Keratinocyte (primary cell): ENCODE measurements at regions not wholly inside any gene's neighbourhood (a gene's known extent, or its start where the extent isn't known, plus 50 kb on each side); places are given as distances from the start of the nearest gene placed in this dataset.

Source experiments
- DNase-seq: peaks from one replicate; pipeline ENCODE4 v3.0.0-alpha.2; 2011; ENCODE audit warnings: low read depth, missing footprints, low spot score
- FAIRE-seq: peaks from 2 replicates; lab custom pipeline; 2011; peaks lifted over from hg19 to GRCh38; lab: Jason Lieb, UNC
- H2AFZ ChIP-seq: 2 replicates; pipeline ENCODE4 v1.6.0; 2012; ENCODE audit warnings: low read length, control low read depth, inconsistent platforms; ENCODE audit not compliant: control insufficient read depth
- H3K27ac ChIP-seq: 2 replicates; pipeline ENCODE4 v1.5.1; 2011; ENCODE audit warnings: low read length; ENCODE audit not compliant: control insufficient read depth, insufficient read depth
- H3K27me3 ChIP-seq: 3 replicates; pipeline ENCODE4 v1.6.0; 2011; ENCODE audit warnings: low read length; ENCODE audit not compliant: control insufficient read depth, insufficient read depth; ENCODE audit errors: extremely low read depth
- H3K36me3 ChIP-seq, 2 experiments: 2 replicates in 1 of 2; 3 replicates in 1 of 2; pipeline ENCODE4 v1.5.1; 2011; ENCODE audit warnings: low read length in 2 of 2, mild to moderate bottlenecking in 1 of 2; ENCODE audit not compliant: control insufficient read depth in 2 of 2, insufficient read depth in 2 of 2; ENCODE audit errors: extremely low read depth in 1 of 2
- H3K4me1 ChIP-seq: 3 replicates; pipeline ENCODE4 v1.5.1; 2011; ENCODE audit warnings: low read length; ENCODE audit not compliant: control insufficient read depth, insufficient read depth; ENCODE audit errors: extremely low read depth
- H3K4me2 ChIP-seq: 3 replicates; pipeline ENCODE4 v1.6.0; 2011; ENCODE audit warnings: low read depth, low read length; ENCODE audit not compliant: control insufficient read depth, insufficient read depth; ENCODE audit errors: extremely low read depth
- H3K4me3 ChIP-seq, 3 experiments: fragments of 200-600 bp in 1 of 3; sonication (generic) in 1 of 3; 2 replicates in 2 of 3; 3 replicates in 1 of 3; pipeline ENCODE4 v1.5.1; 2011 to 2016; ENCODE audit warnings: low read length in 3 of 3, mild to moderate bottlenecking in 3 of 3, control low read depth in 2 of 3, inconsistent platforms in 1 of 3, low read depth in 1 of 3, mixed read lengths in 1 of 3, mixed run types in 1 of 3, moderate library complexity in 1 of 3; ENCODE audit not compliant: control insufficient read depth in 2 of 3, insufficient read depth in 2 of 3; ENCODE audit errors: extremely low read depth in 1 of 3
- H3K79me2 ChIP-seq: 2 replicates; pipeline ENCODE4 v1.6.0; 2012; ENCODE audit warnings: low read length; ENCODE audit not compliant: control insufficient read depth, insufficient read depth
- H3K9ac ChIP-seq: 3 replicates; pipeline ENCODE4 v1.6.0; 2011; ENCODE audit warnings: low read length; ENCODE audit not compliant: control insufficient read depth, insufficient read depth; ENCODE audit errors: extremely low read depth
- H3K9me1 ChIP-seq: 3 replicates; pipeline ENCODE4 v1.6.0; 2011; ENCODE audit warnings: low read length; ENCODE audit not compliant: control insufficient read depth, insufficient read depth; ENCODE audit errors: extremely low read depth
- H3K9me3 ChIP-seq: 2 replicates; pipeline ENCODE4 v1.5.1; 2012; ENCODE audit warnings: low read depth, low read length; ENCODE audit not compliant: control insufficient read depth
- H4K20me1 ChIP-seq: 3 replicates; pipeline ENCODE4 v1.6.0; 2011; ENCODE audit warnings: low read length; ENCODE audit not compliant: control insufficient read depth, insufficient read depth; ENCODE audit errors: extremely low read depth
- CTCF ChIP-seq, 3 experiments: IDR thresholded peaks in 1 of 3; conservative IDR thresholded peaks in 1 of 3; optimal IDR thresholded peaks in 1 of 3; 2 replicates in 2 of 3; 3 replicates in 1 of 3; pipeline versions ENCODE3 to v1.5.1; 2011; ENCODE audit warnings: low read length in 3 of 3, mild to moderate bottlenecking in 3 of 3, moderate library complexity in 2 of 3, control low read depth in 1 of 3, inconsistent platforms in 1 of 3; ENCODE audit not compliant: insufficient read depth in 2 of 3; ENCODE audit errors: extremely low read depth in 1 of 3
- EZH2 ChIP-seq: IDR thresholded peaks from one replicate; pipeline ENCODE4 v1.6.1; 2012; ENCODE audit warnings: inconsistent platforms, mild to moderate bottlenecking, low read length, moderate library complexity
- dilution Hi-C: fragments of 300-500 bp; cut with MboI; formaldehyde crosslinking; loops from one replicate; pipeline ENCODE4 v1.7.0; 2020; ENCODE audit warnings: low sequenced_read_pairs; ENCODE audit not compliant: extremely low pct_ligation_motif_present

GRCh38 chr12:124420996-124421674, 126.2 kb downstream of the RFLNA start:
- Histone ChIP-seq H3K36me3 (peaks cover 14 to 29% of the 10 kb centered on the region in 2 experiments), H2AFZ (no peak overlapping the region), H4K20me1 (peaks cover 4% of the 10 kb centered on the region), H3K9ac (no peak overlapping the region), H3K9me1 (peaks cover 2% of the 10 kb centered on the region), H3K4me3 (no peak overlapping the region), H3K4me1 (peaks cover 18% of the 10 kb centered on the region), H3K79me2 (peaks cover 4% of the 10 kb centered on the region), H3K4me2 (no peak overlapping the region), H3K9me3 (no peaks in the 10 kb centered on the region), H3K27ac (no peak overlapping the region), H3K27me3 (no peaks in the 10 kb centered on the region)
- FAIRE-seq (no peak), DNase-seq (no peak)
- no peak for TF ChIP-seq EZH2
- TF ChIP-seq CTCF (optimal IDR thresholded peaks at IDR 0.05 in 1 of 3, IDR thresholded peaks at IDR 0.05 in 1 of 3, conservative IDR thresholded peaks at IDR 0.05 in 1 of 3; ENCODE audit: extremely low read depth in 1 of 3, insufficient read depth in 2 of 3, low read length in 3 of 3): no peak
- dilution Hi-C loops: no loop called here

GRCh38 chr12:124420041-124420995, 125.4 kb downstream of the RFLNA start:
- Histone ChIP-seq H3K79me2 (peaks cover 4% of the 10 kb centered on the region), H3K9me3 (no peaks in the 10 kb centered on the region), H2AFZ (no peak overlapping the region), H4K20me1 (peaks cover 4% of the 10 kb centered on the region), H3K4me1 (peaks cover 18% of the 10 kb centered on the region), H3K4me2 (no peak overlapping the region), H3K9ac (no peak overlapping the region), H3K27ac (no peak overlapping the region), H3K9me1 (peaks cover 2% of the 10 kb centered on the region), H3K36me3 (peaks cover 13 to 24% of the 10 kb centered on the region in 2 experiments), H3K27me3 (no peaks in the 10 kb centered on the region), H3K4me3 (no peak overlapping the region)
- FAIRE-seq (no peak), DNase-seq (no peak)
- no peak for TF ChIP-seq EZH2
- TF ChIP-seq CTCF (optimal IDR thresholded peaks at IDR 0.05 in 1 of 3, IDR thresholded peaks at IDR 0.05 in 1 of 3, conservative IDR thresholded peaks at IDR 0.05 in 1 of 3; ENCODE audit: extremely low read depth in 1 of 3, insufficient read depth in 2 of 3, low read length in 3 of 3): no peak
- dilution Hi-C loops: no loop called here
